ENCODE measurements at regions not wholly inside any gene's neighbourhood (a gene's known extent, or its start where the extent isn't known, plus 50 kb on each side); places are given as distances from the start of the nearest gene placed in this dataset.
"Not testable (repeated sequence)": the region's sequence is repeated elsewhere in the genome, so short reads cannot be mapped to it uniquely, and the experiment has no call there.

DNA sequence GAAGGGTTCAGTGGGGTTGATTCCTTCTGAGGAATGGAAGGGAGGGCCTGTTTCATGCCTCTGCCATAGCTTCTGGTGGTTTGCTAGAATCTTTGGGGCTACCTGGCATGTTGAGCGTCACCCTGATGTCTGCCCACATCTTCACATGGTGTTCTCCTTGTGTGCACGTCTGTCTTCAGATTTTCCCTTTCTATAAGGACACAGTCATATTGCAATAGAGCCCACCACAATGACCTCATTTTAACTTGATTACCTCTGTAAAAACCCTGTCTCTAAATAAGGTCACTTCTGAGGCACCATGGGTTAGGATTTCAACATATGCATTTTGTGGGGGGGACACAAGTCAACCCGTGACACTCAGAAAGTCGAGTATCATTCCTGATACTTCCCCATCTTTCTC, 257.9 kb downstream of the COG6 start:
- Mint-ChIP-seq H3K9me3 (no peaks in the 10 kb centered on the region), H3K27ac (no peak overlapping the region), H3K4me3 (no peak overlapping the region), H3K4me1 (no peaks in the 10 kb centered on the region), H3K27me3 (peaks cover 3% of the 10 kb centered on the region), H3K36me3 (ENCODE audit: low read depth) (no peaks in the 10 kb centered on the region)
- ChIA-PET CTCF (no interaction called here), POLR2A (no interaction called here)
- no peak for DNase-seq

DNA sequence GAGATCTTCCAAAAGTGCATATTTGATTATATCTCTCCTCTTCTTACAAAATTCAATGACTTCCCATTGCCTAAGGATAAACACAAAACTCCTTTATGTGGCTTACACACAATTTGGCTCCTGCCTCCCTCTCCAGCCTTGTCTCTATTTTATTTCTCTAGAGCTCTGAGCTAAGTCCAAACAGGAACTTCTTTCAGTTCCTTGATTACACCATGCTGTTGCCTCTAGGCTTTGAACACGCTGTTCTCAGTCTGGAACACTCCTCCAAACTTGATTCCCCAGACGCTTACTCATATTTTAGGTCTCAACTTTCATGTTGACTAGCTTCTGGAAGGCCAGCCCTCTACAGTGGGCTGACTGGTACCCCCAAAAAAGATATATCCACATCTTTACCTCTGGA, 258.5 kb downstream of the COG6 start:
- CTCF ChIA-PET = no interaction called here
- POLR2A ChIA-PET = no interaction called here
- no peak for DNase-seq
- Mint-ChIP-seq H3K4me3 (no peak overlapping the region), H3K9me3 (no peaks in the 10 kb centered on the region), H3K27ac (no peak overlapping the region), H3K4me1 (no peaks in the 10 kb centered on the region), H3K27me3 (peaks cover 3% of the 10 kb centered on the region), H3K36me3 (ENCODE audit: low read depth) (no peaks in the 10 kb centered on the region)

GRCh38 chr13:39915418-39915817, 260.0 kb downstream of the COG6 start:
- H3K9me3 Mint-ChIP-seq = no peaks in the 10 kb centered on the region
- ChIA-PET CTCF (interaction anchor here (1.4 kb wide), 1 partner anchor 9 kb away, joined by 3 read pairs; no protein-coding TSS in a partner anchor), POLR2A (no interaction called here)
- H3K4me3 Mint-ChIP-seq = no peak overlapping the region
- H3K36me3 Mint-ChIP-seq (ENCODE audit: low read depth) = no peaks in the 10 kb centered on the region
- peaks cover 3% of the 10 kb centered on the region for H3K27me3 Mint-ChIP-seq
- H3K27ac Mint-ChIP-seq = no peak overlapping the region
- no peaks in the 10 kb centered on the region for H3K4me1 Mint-ChIP-seq
- DNase-seq = no peak

DNA sequence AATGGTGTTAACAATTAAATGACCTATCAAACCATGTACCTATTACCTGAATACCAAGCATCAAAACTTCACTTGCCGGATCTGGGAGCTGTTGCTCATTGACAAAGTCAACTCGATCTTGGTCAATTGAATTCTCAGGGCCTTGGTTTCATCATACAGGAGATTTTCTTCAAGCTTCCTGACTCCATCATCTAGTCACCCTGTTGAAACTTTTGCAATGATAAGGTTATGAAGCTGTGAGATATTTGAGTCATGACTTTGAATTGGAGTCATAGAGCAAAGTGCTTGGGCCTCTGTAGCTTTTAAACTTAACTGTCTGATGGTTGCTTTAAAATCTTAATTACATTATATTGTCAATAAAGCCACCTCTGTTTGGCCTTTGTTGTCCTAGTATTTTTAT, 260.9 kb downstream of the COG6 start:
- POLR2A ChIA-PET = no interaction called here
- no peaks in the 10 kb centered on the region for H3K9me3 Mint-ChIP-seq
- no peak overlapping the region for H3K27ac Mint-ChIP-seq
- no peak overlapping the region for H3K4me3 Mint-ChIP-seq
- no peaks in the 10 kb centered on the region for H3K4me1 Mint-ChIP-seq
- peaks cover 3% of the 10 kb centered on the region for H3K27me3 Mint-ChIP-seq
- no peaks in the 10 kb centered on the region for H3K36me3 Mint-ChIP-seq (ENCODE audit: low read depth)
- CTCF ChIA-PET = interaction anchor here (1.4 kb wide), 1 partner anchor 9 kb away, joined by 3 read pairs; no protein-coding TSS in a partner anchor
- no peak for DNase-seq

DNA sequence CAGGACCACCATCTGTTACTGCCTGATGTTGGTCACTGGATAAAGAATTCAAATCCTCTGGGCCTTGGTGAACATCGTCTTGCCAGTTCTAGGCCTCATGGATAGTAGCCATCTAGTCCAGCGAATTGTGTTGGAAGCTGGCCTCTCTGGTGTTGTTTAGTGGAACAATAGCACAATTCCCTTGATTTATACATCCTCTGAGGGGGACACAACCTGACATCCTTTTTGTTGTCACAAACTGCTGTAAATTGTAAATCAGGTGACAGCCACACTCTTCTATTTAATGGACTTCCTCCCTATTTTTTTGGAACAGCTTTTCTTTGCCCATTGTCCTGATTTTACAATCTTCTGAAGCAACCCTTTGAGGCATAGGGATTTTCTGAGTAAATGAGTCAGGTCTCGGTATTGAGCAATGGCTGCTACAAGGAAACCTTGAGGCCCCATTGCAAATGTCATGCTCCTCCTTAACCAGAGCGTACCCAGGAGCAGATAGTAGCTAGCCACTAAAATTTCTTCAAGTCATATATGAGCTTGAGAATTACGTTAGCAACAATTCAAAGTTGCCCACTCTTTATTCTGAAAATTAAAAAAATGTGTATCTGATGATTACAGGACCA, 263.3 kb downstream of the COG6 start:
- Mint-ChIP-seq H3K4me1 (no peaks in the 10 kb centered on the region), H3K4me3 (no peak overlapping the region), H3K27ac (no peak overlapping the region), H3K9me3 (peaks cover 4% of the 10 kb centered on the region), H3K36me3 (ENCODE audit: low read depth) (no peaks in the 10 kb centered on the region), H3K27me3 (peaks cover 3% of the 10 kb centered on the region)
- ChIA-PET CTCF (interaction anchor here (0.6 to 1.6 kb wide), 2 partner anchors 24 to 119 kb away, joined by 3 to 4 read pairs; no protein-coding TSS in a partner anchor), POLR2A (no interaction called here)
- no peak for DNase-seq

GRCh38 chr13:39920613-39921012, 265.2 kb downstream of the COG6 start:
- ChIA-PET POLR2A (no interaction called here), CTCF (interaction anchor here (3.5 kb wide), 1 partner anchor 22 kb away, joined by 10 read pairs; no protein-coding TSS in a partner anchor)
- peaks cover 1% of the 10 kb centered on the region for H3K27me3 Mint-ChIP-seq
- no peaks in the 10 kb centered on the region for H3K36me3 Mint-ChIP-seq (ENCODE audit: low read depth)
- no peak overlapping the region for H3K4me3 Mint-ChIP-seq
- DNase-seq = no peak
- H3K27ac Mint-ChIP-seq = no peak overlapping the region
- peaks cover 10% of the 10 kb centered on the region for H3K9me3 Mint-ChIP-seq
- no peaks in the 10 kb centered on the region for H3K4me1 Mint-ChIP-seq

GRCh38 chr13:39926345-39926744, 270.9 kb downstream of the COG6 start:
- peaks cover 2% of the 10 kb centered on the region for H3K36me3 Mint-ChIP-seq (ENCODE audit: low read depth)
- DNase-seq = no peak
- H3K4me3 Mint-ChIP-seq = no peak overlapping the region
- POLR2A ChIA-PET = no interaction called here
- H3K27me3 Mint-ChIP-seq = peaks cover 1% of the 10 kb centered on the region
- CTCF ChIA-PET = interaction anchor here (1.0 kb wide), 1 partner anchor 16 kb away, joined by 4 read pairs; no protein-coding TSS in a partner anchor
- H3K4me1 Mint-ChIP-seq = peaks cover 16% of the 10 kb centered on the region
- peaks cover 17% of the 10 kb centered on the region for H3K9me3 Mint-ChIP-seq
- H3K27ac Mint-ChIP-seq = no peak overlapping the region

DNA sequence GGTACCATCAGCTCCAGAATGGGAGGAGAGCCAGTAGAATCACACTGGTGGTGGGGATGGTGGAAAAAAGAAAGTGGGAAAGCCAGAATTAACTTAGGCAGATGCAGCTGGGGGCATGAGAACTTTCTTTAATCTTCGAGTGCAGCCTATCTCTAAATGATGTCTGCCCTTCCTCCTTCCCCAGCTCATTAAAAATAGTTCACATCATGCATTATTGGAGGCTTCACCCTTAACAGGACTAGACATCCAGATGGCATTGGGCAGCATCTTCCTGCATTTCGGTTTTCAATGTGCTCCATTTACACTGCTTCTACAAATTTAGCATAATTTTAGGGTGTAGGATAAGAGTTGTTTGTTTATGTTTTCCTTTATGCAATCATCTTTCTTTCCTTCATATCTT, 272.8 kb downstream of the COG6 start:
- H3K4me3 Mint-ChIP-seq = no peak overlapping the region
- ChIA-PET CTCF (interaction anchor here (0.6 to 1.2 kb wide), 2 partner anchors 14 to 126 kb away, joined by 3 to 4 read pairs; no protein-coding TSS in a partner anchor), POLR2A (no interaction called here)
- H3K27me3 Mint-ChIP-seq = no peaks in the 10 kb centered on the region
- H3K9me3 Mint-ChIP-seq = peaks cover 14% of the 10 kb centered on the region
- H3K4me1 Mint-ChIP-seq = peaks cover 16% of the 10 kb centered on the region
- no peak for DNase-seq
- peaks cover 4% of the 10 kb centered on the region for H3K36me3 Mint-ChIP-seq (ENCODE audit: low read depth)
- H3K27ac Mint-ChIP-seq = no peak overlapping the region

GRCh38 chr13:39929583-39929982, 274.1 kb downstream of the COG6 start:
- no peak overlapping the region for H3K4me3 Mint-ChIP-seq
- H3K27ac Mint-ChIP-seq = no peak overlapping the region
- H3K36me3 Mint-ChIP-seq (ENCODE audit: low read depth) = peaks cover 4% of the 10 kb centered on the region
- peaks cover 16% of the 10 kb centered on the region for H3K4me1 Mint-ChIP-seq
- peaks cover 14% of the 10 kb centered on the region for H3K9me3 Mint-ChIP-seq
- POLR2A ChIA-PET = no interaction called here
- no peaks in the 10 kb centered on the region for H3K27me3 Mint-ChIP-seq
- CTCF ChIA-PET = no interaction called here
- no peak for DNase-seq

DNA sequence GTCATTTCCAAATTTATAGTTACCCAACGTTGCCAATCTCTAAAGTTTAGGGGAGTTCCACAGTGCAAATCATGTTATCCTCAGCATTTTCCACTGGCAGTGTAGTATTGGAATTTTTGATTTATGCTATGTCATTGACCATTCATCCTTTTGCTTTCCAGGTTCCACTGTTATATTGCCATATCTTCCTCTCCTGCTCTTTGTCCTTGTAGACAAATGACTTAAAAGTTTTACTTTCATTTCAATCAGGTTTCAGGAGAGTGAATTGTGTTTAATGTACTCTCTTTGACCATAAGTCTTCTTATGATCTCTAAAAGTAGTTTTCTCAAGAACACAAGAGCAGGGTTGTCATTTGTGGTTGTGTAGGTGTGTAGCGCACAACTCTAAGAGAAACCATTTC, 274.6 kb downstream of the COG6 start:
- Mint-ChIP-seq H3K9me3 (peaks cover 12% of the 10 kb centered on the region), H3K27me3 (no peaks in the 10 kb centered on the region), H3K27ac (no peak overlapping the region), H3K4me1 (peaks cover 18% of the 10 kb centered on the region), H3K36me3 (ENCODE audit: low read depth) (peaks cover 4% of the 10 kb centered on the region), H3K4me3 (no peak overlapping the region)
- ChIA-PET CTCF (no interaction called here), POLR2A (no interaction called here)
- DNase-seq = no peak

DNA sequence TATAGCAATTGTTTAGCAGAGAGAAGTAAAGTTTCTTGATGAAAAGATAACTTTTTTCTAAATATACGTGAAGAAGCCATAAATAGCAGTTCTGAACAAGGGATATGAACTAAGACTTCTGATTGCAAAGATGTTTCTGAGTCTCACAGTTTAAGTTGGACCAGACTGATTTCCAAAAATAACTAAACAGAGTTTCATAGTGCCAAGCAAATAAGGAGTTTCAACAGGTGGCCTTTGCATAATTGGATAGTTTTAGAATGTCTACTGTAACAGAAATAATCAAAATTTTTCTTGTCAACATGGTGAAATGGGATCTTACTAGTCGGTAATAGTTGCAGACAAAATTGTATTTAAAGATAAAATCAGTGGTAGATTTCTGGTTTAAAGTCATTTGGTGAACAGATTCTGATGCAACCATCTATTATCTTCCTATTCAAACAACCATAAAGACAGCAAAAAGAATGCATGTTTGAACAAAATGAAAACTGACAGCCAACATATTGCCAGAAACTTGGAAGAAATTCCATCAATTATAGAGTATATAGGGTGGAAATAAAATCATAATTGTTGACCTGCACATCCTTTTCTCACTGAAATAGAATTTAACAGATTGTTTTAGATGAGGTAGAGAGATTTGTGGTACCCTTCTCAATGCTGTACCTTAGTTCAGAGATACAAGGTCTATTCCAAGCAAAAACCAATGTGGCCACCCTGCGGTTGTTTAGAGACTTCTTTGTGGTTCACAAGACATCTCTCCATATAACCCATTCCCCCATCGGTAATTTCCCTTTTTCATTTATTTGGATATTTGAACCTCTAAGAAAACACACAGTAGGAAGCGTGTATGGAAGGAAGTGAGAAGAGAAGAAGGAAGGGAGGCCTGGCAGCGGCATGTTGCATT, 275.3 kb downstream of the COG6 start:
- POLR2A ChIA-PET = no interaction called here
- Mint-ChIP-seq H3K27ac (no peak overlapping the region), H3K9me3 (peaks cover 7% of the 10 kb centered on the region), H3K27me3 (no peaks in the 10 kb centered on the region), H3K36me3 (ENCODE audit: low read depth) (peaks cover 4% of the 10 kb centered on the region), H3K4me3 (no peak overlapping the region), H3K4me1 (peaks cover 21% of the 10 kb centered on the region)
- CTCF ChIA-PET = interaction anchor here (0.6 kb wide), 1 partner anchor 454 kb away, joined by 3 read pairs; no protein-coding TSS in a partner anchor
- DNase-seq = no peak

DNA sequence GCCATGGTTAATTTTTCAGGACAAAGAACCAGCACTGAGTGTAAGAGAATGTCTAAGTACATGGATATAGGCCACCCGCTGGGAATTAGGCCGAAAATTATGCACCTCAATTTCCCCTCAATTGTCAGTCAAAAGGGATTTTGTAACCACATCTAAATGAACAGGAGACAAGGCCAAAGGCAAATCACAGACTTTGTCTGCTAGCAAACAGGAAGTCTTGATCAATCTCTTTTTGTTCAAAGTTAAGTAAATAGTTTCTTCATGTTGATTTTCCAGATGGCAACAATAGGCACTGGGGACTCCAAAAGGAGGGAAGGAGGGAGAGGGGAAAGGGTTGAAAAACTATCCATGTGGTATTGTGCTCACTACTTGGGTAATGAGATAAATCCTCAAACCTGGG, 276.0 kb downstream of the COG6 start:
- CTCF ChIA-PET = interaction anchor here (0.6 kb wide), 1 partner anchor 453 kb away, joined by 3 read pairs; no protein-coding TSS in a partner anchor
- DNase-seq = no peak
- H3K4me1 Mint-ChIP-seq = peaks cover 21% of the 10 kb centered on the region
- POLR2A ChIA-PET = no interaction called here
- no peak overlapping the region for H3K27ac Mint-ChIP-seq
- H3K27me3 Mint-ChIP-seq = no peaks in the 10 kb centered on the region
- no peak overlapping the region for H3K4me3 Mint-ChIP-seq
- H3K9me3 Mint-ChIP-seq = peaks cover 5% of the 10 kb centered on the region
- peaks cover 4% of the 10 kb centered on the region for H3K36me3 Mint-ChIP-seq (ENCODE audit: low read depth)

- H3K27ac Mint-ChIP-seq; H3K36me3 Mint-ChIP-seq (ENCODE audit: low read depth); H3K9me3 Mint-ChIP-seq; H3K4me3 Mint-ChIP-seq; POLR2A ChIA-PET; H3K27me3 Mint-ChIP-seq; DNase-seq: not testable (repeated sequence)
- CTCF ChIA-PET = interaction anchor here (1.8 kb wide), 1 partner anchor 10 kb away, joined by 8 read pairs; no protein-coding TSS in a partner anchor
- H3K4me1 Mint-ChIP-seq = peaks cover 28% of the 10 kb centered on the region
Observed at GRCh38 chr13:39932514-39932913, 277.1 kb downstream of the COG6 start.
